CD4-positive, alpha-beta T cell (primary cell): ENCODE measurements at regions not wholly inside any gene's neighbourhood (a gene's known extent, or its start where the extent isn't known, plus 50 kb on each side); places are given as distances from the start of the nearest gene placed in this dataset.
"Not testable (repeated sequence)": the region's sequence is repeated elsewhere in the genome, so short reads cannot be mapped to it uniquely, and the experiment has no call there.

Source experiments
- ATAC-seq: fragments of 200-7000 bp; cut with Tn5 transposase; one replicate; pipeline ENCODE4 v1.10.0; 2022; ENCODE audit warnings: mild to moderate bottlenecking; ENCODE audit not compliant: poor library complexity
- CTCF ChIA-PET: fragments of 350-600 bp; sonication (Branson Sonifier 250); formaldehyde crosslinking; loops from one replicate; lab custom pipeline; 2021; ENCODE audit warnings: antibody characterized with exemption, inconsistent platforms; lab: Charles Lee
- POLR2A ChIA-PET: fragments of 350-600 bp; sonication (Branson Sonifier 250); formaldehyde crosslinking; loops from one replicate; lab custom pipeline; 2021; ENCODE audit warnings: antibody characterized with exemption, inconsistent platforms; lab: Charles Lee
- DNase-seq, 14 experiments: peaks; one replicate each; pipeline ENCODE4 v3.0.0-alpha.2; 2013 to 2020; ENCODE audit warnings: mixed read lengths in 2 of 14
- H3K27ac ChIP-seq, 2 donors: one replicate each; pipeline versions ENCODE4 v1.5.1 to v1.7.0; 2013; ENCODE audit warnings: low read length in 2 of 2, low read depth in 1 of 2, mild to moderate bottlenecking in 1 of 2
- H3K27me3 ChIP-seq, 2 experiments: 1 replicate in 1 of 2; 2 replicates in 1 of 2; pipeline versions ENCODE4 v1.6.1 to v1.7.0; 2013; ENCODE audit warnings: low read length in 2 of 2, control low read depth in 1 of 2, mild to moderate bottlenecking in 1 of 2, moderate library complexity in 1 of 2; ENCODE audit not compliant: insufficient read depth in 2 of 2, control insufficient read depth in 1 of 2
- H3K36me3 ChIP-seq: one replicate; pipeline ENCODE4 v1.6.1; 2013; ENCODE audit warnings: low read length, control low read depth; ENCODE audit not compliant: insufficient read depth
- H3K4me1 ChIP-seq: one replicate; pipeline ENCODE4 v1.6.1; 2013; ENCODE audit warnings: low read length, control low read depth; ENCODE audit not compliant: insufficient read depth
- H3K4me3 ChIP-seq: one replicate; pipeline ENCODE4 v1.5.1; 2013; ENCODE audit warnings: mild to moderate bottlenecking, low read length, moderate library complexity
- H3K9me3 ChIP-seq, 2 experiments: 1 replicate in 1 of 2; 2 replicates in 1 of 2; pipeline versions ENCODE4 v1.6.1 to v1.7.0; 2013; ENCODE audit warnings: low read length in 2 of 2, mild to moderate bottlenecking in 2 of 2, control low read depth in 1 of 2, moderate library complexity in 1 of 2; ENCODE audit not compliant: control insufficient read depth in 1 of 2, insufficient read depth in 1 of 2
- H3K27ac Mint-ChIP-seq: one replicate; pipeline ENCODE4 v1.8.0; 2020; ENCODE audit warnings: mixed read lengths
- H3K27me3 Mint-ChIP-seq: one replicate; pipeline ENCODE4 v1.8.0; 2021; ENCODE audit warnings: mixed read lengths
- H3K36me3 Mint-ChIP-seq: one replicate; pipeline ENCODE4 v1.8.0; 2021; ENCODE audit warnings: low read depth, mixed read lengths
- H3K4me1 Mint-ChIP-seq: one replicate; pipeline ENCODE4 v1.8.0; 2021; ENCODE audit warnings: low read depth, mixed read lengths
- H3K4me3 Mint-ChIP-seq: one replicate; pipeline ENCODE4 v1.8.0; 2020; ENCODE audit warnings: mild to moderate bottlenecking, mixed read lengths
- H3K9me3 Mint-ChIP-seq: one replicate; pipeline ENCODE4 v1.8.0; 2020; ENCODE audit warnings: mixed read lengths
- intact Hi-C, 2 experiments: fragments of 100-400 bp; cut with DNase I in 1 of 2; cut with micrococcal nuclease in 1 of 2; formaldehyde crosslinking; loops; one replicate each; pipeline versions ENCODE4 v1.15.1 to v1.9.0; 2023 to 2025; cut with DNase I, micrococcal nuclease
- TF ChIP-seq, protein P1 (sequence below): fragments of 200-600 bp; IDR thresholded peaks from one replicate; pipeline ENCODE4 v1.8.0; 2022; ENCODE audit warnings: antibody characterized with exemption, mild to moderate bottlenecking

DNA sequence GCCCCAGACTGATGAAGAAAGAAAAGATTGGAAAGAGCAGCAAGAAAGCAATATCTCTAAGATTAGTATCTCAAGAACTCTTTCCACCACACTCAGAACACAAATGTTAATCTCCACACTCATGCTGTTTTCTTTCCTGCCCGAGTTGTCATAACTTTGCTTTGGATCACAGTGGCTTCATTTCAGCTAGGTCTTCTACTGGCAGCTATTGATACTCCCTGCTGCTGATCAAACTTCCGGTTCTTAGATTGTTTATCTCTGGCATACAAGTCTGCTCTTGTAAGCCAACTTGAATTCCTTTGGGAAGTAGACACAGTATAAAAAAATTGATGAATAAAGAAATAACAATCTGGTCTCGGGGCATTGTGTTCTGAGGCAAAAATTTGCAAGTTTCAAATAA lies 77.7 kb upstream of the SPEF2 start:
- no peaks in the 10 kb centered on the region for H3K4me1 ChIP-seq
- H3K27me3 ChIP-seq: no peaks in the 10 kb centered on the region
- DNase-seq: no peak
- ChIA-PET CTCF (no interaction called here), POLR2A (no interaction called here)
- Mint-ChIP-seq H3K9me3 (no peaks in the 10 kb centered on the region), H3K36me3 (no peaks in the 10 kb centered on the region), H3K4me3 (no peak overlapping the region), H3K27me3 (peaks cover 16% of the 10 kb centered on the region), H3K27ac (no peak overlapping the region), H3K4me1 (no peaks in the 10 kb centered on the region)
- intact Hi-C loops: no loop called here
- no peak overlapping the region for H3K27ac ChIP-seq
- TF ChIP-seq, protein P1, sequence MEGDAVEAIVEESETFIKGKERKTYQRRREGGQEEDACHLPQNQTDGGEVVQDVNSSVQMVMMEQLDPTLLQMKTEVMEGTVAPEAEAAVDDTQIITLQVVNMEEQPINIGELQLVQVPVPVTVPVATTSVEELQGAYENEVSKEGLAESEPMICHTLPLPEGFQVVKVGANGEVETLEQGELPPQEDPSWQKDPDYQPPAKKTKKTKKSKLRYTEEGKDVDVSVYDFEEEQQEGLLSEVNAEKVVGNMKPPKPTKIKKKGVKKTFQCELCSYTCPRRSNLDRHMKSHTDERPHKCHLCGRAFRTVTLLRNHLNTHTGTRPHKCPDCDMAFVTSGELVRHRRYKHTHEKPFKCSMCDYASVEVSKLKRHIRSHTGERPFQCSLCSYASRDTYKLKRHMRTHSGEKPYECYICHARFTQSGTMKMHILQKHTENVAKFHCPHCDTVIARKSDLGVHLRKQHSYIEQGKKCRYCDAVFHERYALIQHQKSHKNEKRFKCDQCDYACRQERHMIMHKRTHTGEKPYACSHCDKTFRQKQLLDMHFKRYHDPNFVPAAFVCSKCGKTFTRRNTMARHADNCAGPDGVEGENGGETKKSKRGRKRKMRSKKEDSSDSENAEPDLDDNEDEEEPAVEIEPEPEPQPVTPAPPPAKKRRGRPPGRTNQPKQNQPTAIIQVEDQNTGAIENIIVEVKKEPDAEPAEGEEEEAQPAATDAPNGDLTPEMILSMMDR: no peak
- no peak for ATAC-seq
- peaks cover 0 to 4% of the 10 kb centered on the region in 2 experiments for H3K9me3 ChIP-seq
- no peaks in the 10 kb centered on the region for H3K36me3 ChIP-seq
- H3K4me3 ChIP-seq: no peak overlapping the region

DNA sequence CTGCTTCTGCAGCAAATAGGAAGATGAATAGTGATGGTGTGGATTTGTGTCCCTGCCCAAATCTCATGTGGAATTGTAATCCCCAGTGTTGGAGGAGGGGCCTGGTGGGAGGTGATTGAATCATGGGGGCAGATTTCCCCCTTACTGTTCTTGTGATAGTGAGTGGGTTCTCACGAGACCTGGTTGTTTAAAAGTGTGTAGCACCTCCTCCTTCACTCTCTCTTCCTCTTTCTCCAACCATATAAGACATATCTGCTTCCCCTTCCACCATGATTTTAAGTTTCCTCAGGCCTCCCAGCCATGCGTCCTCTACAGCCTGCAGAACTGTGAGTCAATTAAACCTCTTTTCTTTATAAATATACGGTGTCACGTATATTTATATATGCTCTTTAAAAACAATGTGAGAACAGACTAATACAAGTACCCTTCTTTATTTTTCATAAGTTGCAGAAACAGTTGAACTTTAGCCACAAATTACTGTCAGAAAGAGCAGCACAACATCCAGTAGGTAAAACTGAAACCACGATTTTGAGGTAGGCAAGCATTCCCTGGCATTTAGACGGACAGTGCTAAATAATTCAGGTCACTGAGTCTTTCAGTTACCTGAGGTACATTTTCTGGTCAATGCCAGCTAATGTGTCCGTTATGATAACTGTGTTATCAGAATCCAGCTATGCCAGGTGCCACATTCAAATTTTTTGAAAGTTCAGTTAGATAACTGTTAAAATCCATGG lies 79.3 kb upstream of the SPEF2 start:
- Mint-ChIP-seq H3K27me3 (peaks cover 6% of the 10 kb centered on the region), H3K4me3 (no peak overlapping the region), H3K36me3 (no peaks in the 10 kb centered on the region), H3K27ac (no peak overlapping the region), H3K4me1 (no peaks in the 10 kb centered on the region), H3K9me3 (no peaks in the 10 kb centered on the region)
- Histone ChIP-seq H3K36me3 (no peaks in the 10 kb centered on the region), H3K9me3 (peaks cover 0 to 4% of the 10 kb centered on the region in 2 experiments), H3K27ac (no peak overlapping the region), H3K4me1 (no peaks in the 10 kb centered on the region), H3K4me3 (no peak overlapping the region), H3K27me3 (no peaks in the 10 kb centered on the region)
- intact Hi-C loops: no loop called here
- POLR2A ChIA-PET: no interaction called here
- no peak for ATAC-seq
- TF ChIP-seq, protein P1: no peak
- no peak for DNase-seq
- CTCF ChIA-PET: no interaction called here

DNA sequence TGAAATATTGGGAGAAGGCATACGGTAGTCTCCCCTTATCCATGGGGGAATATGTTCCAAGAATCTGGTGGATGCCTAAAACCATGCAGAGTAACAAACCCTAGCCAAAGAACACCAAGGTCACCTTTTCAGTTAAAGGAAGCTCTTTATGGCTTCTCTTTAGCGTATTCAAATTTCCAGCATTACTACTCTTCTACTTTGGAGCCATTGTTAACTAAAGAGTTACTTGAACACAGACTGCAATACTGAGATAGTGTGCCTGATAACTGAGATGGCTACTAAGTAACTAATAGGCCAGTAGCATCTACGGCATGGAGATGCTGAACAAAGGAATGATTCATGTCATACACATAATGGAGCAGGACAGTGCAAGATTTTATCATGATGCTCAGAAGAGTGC lies 84.5 kb upstream of the SPEF2 start:
- intact Hi-C loops: no loop called here
- ATAC-seq (no peak), DNase-seq (no peak)
- no peaks in the 10 kb centered on the region for H3K36me3 ChIP-seq
- no peak overlapping the region for H3K27ac ChIP-seq
- no peaks in the 10 kb centered on the region for H3K4me1 Mint-ChIP-seq
- H3K27me3 Mint-ChIP-seq: peaks cover 6% of the 10 kb centered on the region
- no peak overlapping the region for H3K4me3 Mint-ChIP-seq
- TF ChIP-seq, protein P1: no peak
- no peaks in the 10 kb centered on the region for H3K36me3 Mint-ChIP-seq
- no peaks in the 10 kb centered on the region for H3K27me3 ChIP-seq
- peaks cover 0 to 4% of the 10 kb centered on the region in 2 experiments for H3K9me3 ChIP-seq
- H3K4me3 ChIP-seq: no peak overlapping the region
- no peaks in the 10 kb centered on the region for H3K9me3 Mint-ChIP-seq
- CTCF ChIA-PET: no interaction called here
- POLR2A ChIA-PET: no interaction called here
- no peaks in the 10 kb centered on the region for H3K4me1 ChIP-seq
- H3K27ac Mint-ChIP-seq: no peak overlapping the region

DNA sequence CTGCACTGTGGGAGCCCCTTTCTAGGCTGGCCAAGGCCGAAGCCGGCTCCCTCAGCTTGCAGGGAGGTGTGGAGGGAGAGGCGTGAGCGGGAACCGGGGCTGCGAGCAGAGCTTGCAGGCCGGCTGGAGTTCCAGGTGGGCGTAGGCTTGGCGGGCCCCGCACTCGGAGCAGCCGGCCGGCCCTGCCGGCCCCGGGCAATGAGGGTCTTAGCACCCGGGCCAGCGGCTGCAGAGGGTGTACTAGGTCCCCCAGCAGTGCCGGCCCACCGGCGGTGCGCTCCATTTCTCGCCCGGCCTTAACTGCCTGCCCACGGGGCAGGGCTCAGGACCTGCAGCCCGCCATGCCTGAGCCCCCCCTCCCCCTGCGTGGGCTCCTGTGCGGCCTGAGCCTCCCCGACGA lies 86.1 kb upstream of the SPEF2 start:
- H3K27me3 Mint-ChIP-seq, ATAC-seq, CTCF ChIA-PET, H3K4me3 Mint-ChIP-seq, H3K27me3 ChIP-seq, H3K4me3 ChIP-seq, H3K27ac ChIP-seq, H3K9me3 Mint-ChIP-seq, H3K36me3 ChIP-seq, POLR2A ChIA-PET, H3K4me1 ChIP-seq, DNase-seq, H3K36me3 Mint-ChIP-seq, H3K27ac Mint-ChIP-seq, H3K4me1 Mint-ChIP-seq, H3K9me3 ChIP-seq, intact Hi-C loops: not testable (repeated sequence)
